Right renal pelvis (tissue), 4 donors: ENCODE measurements at regions not wholly inside any gene's neighbourhood (a gene's known extent, or its start where the extent isn't known, plus 50 kb on each side); places are given as distances from the start of the nearest gene placed in this dataset.
"Not testable (repeated sequence)": the region's sequence is repeated elsewhere in the genome, so short reads cannot be mapped to it uniquely, and the experiment has no call there.

Experiments
- DNase-seq, 4 donors: peaks; one replicate each; pipeline ENCODE4 v3.0.0-alpha.2; 2013; ENCODE audit warnings: low read depth in 4 of 4, low spot score in 3 of 4, missing footprints in 1 of 4

DNA sequence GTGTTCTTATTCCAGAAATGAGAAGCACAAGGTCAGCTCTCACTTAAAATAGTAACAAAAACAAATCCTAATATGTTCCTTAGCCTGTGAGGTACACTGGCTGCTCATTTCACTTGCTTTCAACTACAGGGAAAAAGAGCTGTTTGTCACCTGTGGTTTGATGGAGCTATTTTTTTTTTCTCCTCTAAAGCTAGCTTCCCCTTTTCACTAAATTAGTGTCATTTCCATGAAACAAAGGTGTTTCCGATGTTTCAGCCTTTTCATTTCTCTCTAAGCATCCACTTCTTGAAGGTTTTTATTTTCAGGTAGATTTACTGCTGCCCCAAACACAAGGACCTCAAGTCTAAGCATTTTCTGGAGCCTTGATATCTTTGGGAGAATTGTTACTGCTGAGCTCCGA is 148.6 kb downstream of the RBMX2 start:
- no peak for DNase-seq

DNA sequence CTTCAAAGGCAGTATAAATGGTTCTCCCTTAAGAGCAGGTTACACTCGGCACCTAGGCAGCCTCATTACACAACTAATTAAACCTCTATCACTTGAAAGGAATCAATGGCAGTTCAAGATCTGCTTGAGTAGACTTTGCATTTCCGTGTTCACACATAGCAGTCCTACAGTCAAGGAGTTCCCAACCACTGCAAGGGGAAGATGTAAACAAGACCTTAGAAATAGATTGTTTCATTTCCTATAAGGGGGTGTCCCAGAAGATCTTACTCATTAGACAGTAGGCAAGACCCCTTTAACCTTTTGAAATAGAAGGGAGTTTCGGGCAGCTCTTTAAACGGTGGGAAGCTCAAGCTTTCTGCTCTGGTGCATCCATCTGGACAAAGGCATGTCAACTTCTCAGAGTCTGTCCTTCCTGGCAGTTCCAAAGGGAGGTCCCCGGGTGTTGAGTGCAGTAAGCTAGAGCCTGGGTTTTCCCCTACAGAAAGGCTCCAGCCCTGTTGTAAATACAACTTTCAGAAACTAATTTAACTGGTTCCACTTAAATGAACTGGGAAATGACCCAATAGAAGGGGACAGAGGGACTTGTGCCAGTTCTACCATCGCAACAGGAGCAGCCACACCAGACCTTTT is 150.8 kb downstream of the RBMX2 start:
- no peak for DNase-seq

DNA sequence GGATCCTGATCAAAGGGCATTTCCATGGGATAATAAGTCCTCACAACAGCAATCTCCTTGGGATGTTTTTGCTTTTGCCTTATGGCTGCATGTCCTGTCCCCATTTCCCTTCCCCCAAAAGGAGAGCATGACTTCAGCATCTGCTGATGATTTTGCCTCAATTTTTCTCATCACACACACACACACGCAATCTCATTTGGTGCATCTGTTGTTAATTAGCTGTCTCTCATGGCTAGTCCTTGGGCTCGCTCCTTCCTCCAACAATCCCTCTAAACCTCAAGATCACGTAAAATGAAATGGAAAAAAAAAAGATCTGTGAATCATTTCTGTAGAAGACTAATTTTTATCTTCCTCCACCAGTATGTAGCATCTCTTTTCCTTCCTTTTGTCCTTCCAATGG is 153.6 kb downstream of the RBMX2 start:
- DNase-seq = no peak

DNA sequence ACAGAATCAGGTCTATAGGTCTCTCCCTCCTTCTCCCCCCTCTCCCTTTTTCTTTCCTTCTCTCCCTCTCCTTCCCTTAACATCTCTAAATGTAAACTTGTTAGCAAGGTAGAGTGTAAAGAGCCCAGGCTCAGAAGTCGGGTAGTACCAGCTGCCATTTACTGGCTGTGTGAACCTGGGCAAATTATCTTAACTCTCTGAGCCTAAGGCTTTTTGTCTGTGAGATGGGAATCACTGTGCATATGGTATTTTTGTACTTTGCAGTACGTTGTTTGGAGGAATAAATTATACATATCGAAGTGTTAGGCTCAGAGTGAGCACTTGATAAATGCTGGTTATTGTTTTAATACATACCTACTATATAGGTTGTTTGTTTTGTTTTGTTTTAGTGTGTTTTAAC is 154.0 kb downstream of the RBMX2 start:
- no peak for DNase-seq

DNA sequence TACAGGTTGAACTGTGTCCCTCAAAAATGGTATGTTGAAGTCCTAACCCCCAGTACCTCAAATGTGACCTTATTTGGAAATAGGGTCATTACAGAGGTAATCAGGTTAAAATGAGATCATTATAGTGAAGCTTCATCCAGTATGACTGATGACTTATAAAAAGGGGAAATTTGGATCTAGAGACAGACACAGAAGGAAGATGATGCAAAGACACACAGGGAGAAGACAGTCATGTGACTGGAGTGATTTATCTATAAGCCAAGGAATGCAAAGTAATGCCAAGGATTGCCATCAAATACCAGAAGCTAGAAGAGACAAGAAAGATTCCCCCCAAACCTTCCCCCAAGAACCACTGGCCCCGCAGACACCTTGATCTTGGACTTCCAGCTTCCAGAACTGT is 155.2 kb downstream of the RBMX2 start:
- no peak for DNase-seq

DNA sequence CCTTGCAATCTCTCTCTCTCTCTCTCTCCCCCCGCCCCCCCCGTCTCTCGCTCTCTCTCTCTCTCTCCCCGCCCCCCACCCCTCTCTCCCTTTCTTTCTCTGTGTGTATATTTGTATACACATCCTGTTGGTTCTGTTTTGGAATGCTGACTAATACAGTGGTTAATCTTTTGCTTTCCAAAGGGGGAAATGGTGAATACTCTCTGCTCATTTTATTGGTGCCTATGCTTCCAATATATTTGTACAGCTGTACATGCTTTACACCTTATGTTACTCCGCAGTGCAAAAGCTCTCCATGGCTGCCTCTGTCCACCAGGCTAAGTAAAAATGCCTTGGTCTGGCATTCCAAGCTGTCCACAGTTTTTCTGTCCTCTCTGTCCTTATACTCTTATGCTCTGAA is 158.8 kb downstream of the RBMX2 start:
- no peak for DNase-seq

DNA sequence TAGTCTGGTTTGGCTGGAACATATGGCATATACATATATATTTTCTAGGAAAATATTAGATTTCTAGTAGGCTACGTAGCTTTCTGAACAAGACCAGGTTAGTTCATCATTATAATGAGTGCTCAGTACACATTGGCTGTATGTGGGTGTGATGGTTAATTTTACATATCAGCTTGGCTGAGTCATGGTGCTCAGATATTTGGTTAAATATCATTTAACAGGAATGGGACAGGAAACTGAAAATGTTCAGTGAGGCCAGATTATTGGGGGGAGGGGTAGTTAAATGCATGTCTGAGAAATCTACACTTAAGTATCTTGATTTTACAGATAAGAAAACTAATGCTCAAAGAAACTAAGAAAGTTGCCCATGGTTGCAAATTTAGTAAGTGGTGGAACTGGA is 160.1 kb downstream of the RBMX2 start:
- DNase-seq = no peak

DNA sequence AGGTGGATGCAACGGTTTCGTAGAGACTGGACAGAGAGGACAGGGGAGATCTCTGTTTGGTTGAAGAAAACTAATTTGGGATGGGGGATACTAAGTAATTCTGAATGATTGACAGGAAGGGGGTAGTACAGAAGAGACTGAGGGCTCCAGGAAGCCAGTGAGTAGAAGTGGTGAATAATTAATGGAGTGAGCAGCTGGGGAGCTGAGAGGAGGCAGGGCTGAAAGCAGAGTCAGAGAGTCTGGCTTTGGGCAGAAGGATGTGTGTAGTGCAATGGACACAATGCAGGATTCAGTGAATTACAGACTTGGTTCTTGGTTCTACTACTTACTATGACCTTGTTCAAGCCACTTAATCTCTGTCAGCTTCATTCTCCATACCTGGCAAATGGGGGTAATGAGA is 161.7 kb downstream of the RBMX2 start:
- DNase-seq = no peak

DNA sequence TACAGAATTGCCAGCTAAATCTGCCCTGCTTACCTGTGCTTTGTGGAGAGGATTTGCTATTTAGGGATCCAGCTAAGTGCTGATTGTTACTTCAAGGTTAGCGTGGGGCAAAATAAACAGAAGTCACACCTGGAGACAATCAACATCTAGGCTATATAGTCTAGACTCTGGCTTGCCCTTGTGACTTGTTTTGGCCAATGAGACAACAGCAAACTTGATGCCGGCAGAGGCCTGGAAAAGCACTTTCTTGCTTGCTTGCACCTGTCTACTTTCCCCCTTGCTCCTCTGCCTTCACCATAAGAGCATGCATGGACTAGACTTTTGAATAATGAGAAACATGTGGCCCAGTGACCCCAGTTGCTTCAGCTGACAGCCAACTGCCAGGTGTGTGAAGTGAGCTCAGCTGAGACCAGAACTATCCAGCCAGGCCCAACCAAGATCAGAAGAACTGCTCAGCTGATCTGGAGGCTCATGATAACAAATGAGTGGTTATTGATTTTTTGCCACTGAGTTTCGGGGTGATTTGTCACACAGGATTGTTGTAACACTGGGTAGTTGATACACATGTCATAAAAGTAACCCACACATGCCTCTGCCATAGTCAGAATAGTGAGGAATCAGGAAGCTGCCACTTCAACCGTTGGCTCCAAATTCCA is 164.4 kb downstream of the RBMX2 start:
- DNase-seq = no peak

DNA sequence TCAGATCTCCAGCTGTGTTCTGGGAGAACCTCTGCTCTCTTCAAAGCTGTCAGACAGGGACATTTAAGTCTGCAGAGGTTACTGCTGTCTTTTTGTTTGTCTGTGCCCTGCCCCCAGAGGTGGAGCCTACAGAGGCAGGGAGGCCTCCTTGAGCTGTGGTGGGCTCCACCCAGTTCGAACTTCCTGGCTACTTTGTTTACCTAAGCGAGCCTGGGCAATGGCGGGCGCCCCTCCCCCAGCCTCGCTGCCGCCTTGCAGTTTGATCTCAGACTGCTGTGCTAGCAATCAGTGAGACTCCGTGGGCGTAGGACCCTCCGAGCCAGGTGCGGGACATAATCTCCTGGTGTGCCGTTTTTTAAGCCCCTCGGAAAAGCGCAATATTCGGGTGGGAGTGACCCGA is 171.2 kb downstream of the RBMX2 start:
- DNase-seq = not testable (repeated sequence)
